ACC112 (cell line): ENCODE measurements at regions not wholly inside any gene's neighbourhood (a gene's known extent, or its start where the extent isn't known, plus 50 kb on each side); places are given as distances from the start of the nearest gene placed in this dataset.

Source experiments
- H2AFZ ChIP-seq: fragments of 200-600 bp; sonication (generic); one replicate; pipeline ENCODE4 v1.6.0; 2017; ENCODE audit warnings: antibody characterized with exemption, low read length; ENCODE audit not compliant: unreplicated experiment
- H3K27ac ChIP-seq: fragments of 200-600 bp; sonication (generic); 2 replicates; pipeline ENCODE4 v1.5.1; 2014; ENCODE audit warnings: low read depth, mild to moderate bottlenecking, antibody characterized with exemption, low read length, moderate library complexity
- H3K27me3 ChIP-seq: fragments of 200-600 bp; sonication (generic); 2 replicates; pipeline ENCODE4 v1.6.1; 2014; ENCODE audit warnings: mild to moderate bottlenecking, antibody characterized with exemption, low read length, moderate library complexity, mixed read lengths; ENCODE audit not compliant: insufficient read depth
- H3K36me3 ChIP-seq: fragments of 200-600 bp; sonication (generic); 2 replicates; pipeline ENCODE4 v1.6.1; 2016; ENCODE audit warnings: mild to moderate bottlenecking, antibody characterized with exemption, low read length, moderate library complexity, mixed read lengths; ENCODE audit not compliant: insufficient read depth
- H3K4me1 ChIP-seq: fragments of 200-600 bp; sonication (generic); one replicate; pipeline ENCODE4 v1.6.1; 2016; ENCODE audit warnings: low read length, mixed read lengths; ENCODE audit not compliant: insufficient read depth, unreplicated experiment, control insufficient read depth
- H3K4me3 ChIP-seq: fragments of 200-600 bp; sonication (generic); 2 replicates; pipeline ENCODE4 v1.5.1; 2014; ENCODE audit warnings: mild to moderate bottlenecking, low read depth, low read length
- H3K79me2 ChIP-seq: fragments of 200-600 bp; sonication (generic); one replicate; pipeline ENCODE4 v1.6.0; 2016; ENCODE audit warnings: low read length; ENCODE audit not compliant: control insufficient read depth, unreplicated experiment, insufficient read depth

DNA sequence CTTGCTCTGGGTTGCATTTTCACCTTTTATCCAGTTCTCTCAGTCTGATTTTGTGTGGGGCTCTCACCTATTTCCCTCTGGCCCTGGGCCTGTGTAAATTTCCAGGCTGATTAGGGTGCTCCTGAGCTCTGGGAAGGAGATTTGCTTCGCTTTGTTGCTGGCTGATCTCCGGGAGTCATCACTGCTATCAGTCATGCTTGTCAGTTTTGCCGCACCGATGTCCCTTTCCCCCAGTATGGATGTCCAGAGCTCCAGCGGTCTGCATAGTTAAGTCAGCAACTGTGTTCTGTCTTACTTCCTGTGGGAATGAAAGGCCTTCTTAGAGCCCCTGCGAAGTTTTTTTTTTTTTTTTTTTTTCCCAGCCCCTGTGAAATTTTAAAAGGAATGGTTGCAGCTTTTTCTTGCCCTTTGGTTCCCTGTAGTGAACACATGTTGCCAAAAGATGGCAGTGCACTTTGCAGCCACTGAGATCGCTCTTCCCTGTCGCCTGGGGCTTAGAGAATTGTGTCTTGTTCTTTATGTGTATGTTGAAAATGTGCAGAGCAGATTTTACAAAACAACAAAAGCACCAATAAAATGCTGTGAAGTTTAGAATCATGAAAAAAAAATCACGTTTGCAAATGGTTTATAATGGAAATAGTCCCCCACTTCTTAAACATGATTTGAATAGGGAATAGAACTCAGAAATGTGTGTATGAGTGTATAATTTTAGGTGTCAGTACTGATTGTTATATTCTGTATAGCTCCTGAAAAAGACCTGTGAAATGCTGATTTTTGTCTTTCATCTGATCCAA, 109.1 kb upstream of the SLC4A4 start:
- no peak overlapping the region for H3K4me3 ChIP-seq
- no peaks in the 10 kb centered on the region for H3K27me3 ChIP-seq
- H3K4me1 ChIP-seq: no peaks in the 10 kb centered on the region
- H3K36me3 ChIP-seq: no peaks in the 10 kb centered on the region
- peak overlapping the region; percentile 41 for H2AFZ ChIP-seq
- H3K27ac ChIP-seq: no peak overlapping the region
- H3K79me2 ChIP-seq: no peaks in the 10 kb centered on the region

DNA sequence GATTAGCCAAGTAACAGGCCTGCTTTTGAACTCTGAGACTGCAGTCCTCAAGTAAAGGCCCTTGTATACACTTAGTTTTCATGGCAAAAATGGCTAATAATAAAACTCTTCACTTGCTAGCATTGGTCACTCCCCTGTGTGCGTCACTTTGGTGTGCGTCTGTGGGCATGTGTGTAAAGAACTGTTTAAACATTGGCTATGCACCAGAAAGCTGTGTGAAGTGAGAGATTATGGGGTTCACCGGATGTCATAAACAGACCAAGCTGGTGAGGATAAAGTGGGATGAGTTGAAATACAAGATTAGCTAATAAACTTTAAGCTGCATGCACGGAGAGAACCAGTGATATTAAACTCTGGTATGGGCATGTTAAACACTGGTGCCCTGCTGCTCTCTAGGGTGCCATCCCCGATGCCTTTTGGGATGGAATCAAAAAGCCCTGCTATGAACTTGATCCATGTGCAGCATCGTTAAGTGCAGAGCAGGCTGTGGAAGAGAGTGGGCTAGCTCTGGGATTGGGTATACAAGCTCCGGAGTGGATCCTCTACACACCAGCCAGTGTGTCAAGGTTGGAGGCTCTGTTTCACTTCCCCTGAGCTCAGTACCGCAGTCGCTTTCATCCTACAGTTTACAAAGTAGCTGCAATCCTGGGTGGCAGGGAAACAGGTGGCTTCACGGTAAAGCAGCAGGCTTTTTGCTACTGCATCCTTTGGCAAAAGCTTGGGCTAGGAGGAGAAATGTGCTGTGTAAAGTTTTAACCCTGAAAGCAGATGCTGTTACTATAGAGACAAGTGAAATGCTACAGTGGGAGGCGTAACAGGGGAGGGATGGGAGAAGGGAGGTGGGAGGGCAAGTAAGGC, 108.3 kb upstream of the SLC4A4 start:
- Histone ChIP-seq H3K4me3 (no peak overlapping the region), H3K27ac (no peak overlapping the region), H3K79me2 (no peaks in the 10 kb centered on the region), H3K36me3 (no peaks in the 10 kb centered on the region), H3K4me1 (no peaks in the 10 kb centered on the region), H3K27me3 (no peaks in the 10 kb centered on the region), H2AFZ (no peak overlapping the region)

DNA sequence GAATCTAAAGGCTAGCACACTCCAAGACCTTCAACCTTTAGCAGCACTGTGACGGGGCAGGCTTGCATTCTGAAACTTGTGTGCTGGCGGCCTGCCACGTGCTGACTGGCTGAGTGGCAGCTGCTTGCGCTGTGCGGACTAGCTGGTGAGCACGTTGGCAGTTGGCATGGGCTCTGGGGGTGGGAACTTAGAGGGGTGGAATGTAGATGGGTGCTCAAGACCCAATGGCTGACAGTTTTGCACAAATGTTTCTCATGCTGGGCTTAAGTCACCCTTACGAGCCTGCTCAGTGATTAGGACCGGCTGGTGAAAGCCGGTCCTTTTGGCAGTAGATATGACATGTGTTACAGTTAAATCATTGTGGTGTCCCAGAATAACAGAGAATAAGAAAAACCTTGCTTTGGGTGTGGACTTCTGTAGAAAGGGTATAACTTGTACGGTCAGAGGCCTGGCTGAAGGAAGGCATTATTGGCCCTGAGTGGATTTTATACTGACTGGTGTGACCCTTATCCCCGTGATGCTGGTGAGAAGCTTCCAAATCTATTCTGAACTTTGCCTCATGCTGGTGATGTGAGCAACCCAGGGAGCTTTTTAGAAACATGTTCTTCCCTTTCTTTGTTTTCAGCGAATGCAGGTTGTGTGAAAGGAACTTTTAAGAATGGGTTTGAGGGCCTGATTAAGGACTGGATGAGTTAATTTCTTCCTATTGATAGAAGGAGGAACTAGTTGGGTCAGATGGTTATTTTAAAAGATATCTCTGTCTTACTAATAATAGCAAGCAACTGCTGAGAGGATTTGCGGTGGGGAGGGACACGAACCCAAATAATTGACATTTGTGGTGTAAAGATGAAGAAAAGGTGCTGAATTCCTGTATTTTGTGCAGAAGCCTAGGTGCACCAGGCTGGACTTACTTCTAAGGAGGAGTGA, 107.4 kb upstream of the SLC4A4 start:
- Histone ChIP-seq H2AFZ (no peak overlapping the region), H3K79me2 (no peaks in the 10 kb centered on the region), H3K36me3 (no peaks in the 10 kb centered on the region), H3K27me3 (no peaks in the 10 kb centered on the region), H3K4me1 (no peaks in the 10 kb centered on the region), H3K4me3 (no peak overlapping the region), H3K27ac (no peak overlapping the region)

DNA sequence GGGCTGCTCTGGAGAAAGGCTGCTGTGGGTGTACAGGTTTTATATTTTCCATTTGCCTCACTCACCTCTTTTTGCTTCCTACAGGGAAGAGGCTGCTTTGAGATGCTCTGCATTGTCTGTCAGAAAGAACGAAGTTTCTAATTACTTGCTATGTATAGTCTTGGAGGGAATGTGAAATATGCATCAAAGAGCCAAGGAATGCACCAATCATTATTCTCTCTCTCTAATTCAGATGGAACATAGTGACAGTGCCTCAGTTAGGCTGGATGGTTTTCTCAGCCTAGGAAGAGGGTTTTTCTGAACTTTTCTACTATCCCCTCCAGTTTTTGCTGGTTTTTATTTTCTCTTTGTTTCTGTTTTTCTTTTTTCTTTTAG, 106.8 kb upstream of the SLC4A4 start:
- no peaks in the 10 kb centered on the region for H3K27me3 ChIP-seq
- no peak overlapping the region for H3K4me3 ChIP-seq
- no peak overlapping the region for H2AFZ ChIP-seq
- H3K36me3 ChIP-seq: no peaks in the 10 kb centered on the region
- H3K4me1 ChIP-seq: no peaks in the 10 kb centered on the region
- H3K79me2 ChIP-seq: no peaks in the 10 kb centered on the region
- H3K27ac ChIP-seq: no peak overlapping the region

DNA sequence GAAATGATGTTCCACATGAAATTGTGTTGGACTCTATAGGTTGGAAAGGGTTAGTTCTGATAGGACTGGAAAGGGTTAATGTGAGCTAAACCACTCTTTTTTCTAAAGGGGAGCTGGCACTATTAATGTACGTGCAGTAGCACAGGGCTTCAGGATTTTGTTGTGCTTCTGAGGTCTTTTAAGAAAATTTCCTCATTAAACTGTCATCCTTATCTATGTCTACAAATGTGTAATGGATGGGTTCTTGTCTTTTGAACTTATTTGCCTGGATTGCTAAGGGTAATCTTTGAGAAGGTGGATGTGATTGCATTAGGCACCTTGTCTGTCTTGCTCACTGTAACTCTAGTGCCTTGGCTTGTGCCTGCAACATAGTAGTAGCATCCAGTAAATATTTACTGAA, 106.0 kb upstream of the SLC4A4 start:
- H3K4me1 ChIP-seq: no peaks in the 10 kb centered on the region
- H3K27ac ChIP-seq: no peak overlapping the region
- H3K4me3 ChIP-seq: no peak overlapping the region
- no peaks in the 10 kb centered on the region for H3K27me3 ChIP-seq
- no peak overlapping the region for H2AFZ ChIP-seq
- no peaks in the 10 kb centered on the region for H3K36me3 ChIP-seq
- no peaks in the 10 kb centered on the region for H3K79me2 ChIP-seq

DNA sequence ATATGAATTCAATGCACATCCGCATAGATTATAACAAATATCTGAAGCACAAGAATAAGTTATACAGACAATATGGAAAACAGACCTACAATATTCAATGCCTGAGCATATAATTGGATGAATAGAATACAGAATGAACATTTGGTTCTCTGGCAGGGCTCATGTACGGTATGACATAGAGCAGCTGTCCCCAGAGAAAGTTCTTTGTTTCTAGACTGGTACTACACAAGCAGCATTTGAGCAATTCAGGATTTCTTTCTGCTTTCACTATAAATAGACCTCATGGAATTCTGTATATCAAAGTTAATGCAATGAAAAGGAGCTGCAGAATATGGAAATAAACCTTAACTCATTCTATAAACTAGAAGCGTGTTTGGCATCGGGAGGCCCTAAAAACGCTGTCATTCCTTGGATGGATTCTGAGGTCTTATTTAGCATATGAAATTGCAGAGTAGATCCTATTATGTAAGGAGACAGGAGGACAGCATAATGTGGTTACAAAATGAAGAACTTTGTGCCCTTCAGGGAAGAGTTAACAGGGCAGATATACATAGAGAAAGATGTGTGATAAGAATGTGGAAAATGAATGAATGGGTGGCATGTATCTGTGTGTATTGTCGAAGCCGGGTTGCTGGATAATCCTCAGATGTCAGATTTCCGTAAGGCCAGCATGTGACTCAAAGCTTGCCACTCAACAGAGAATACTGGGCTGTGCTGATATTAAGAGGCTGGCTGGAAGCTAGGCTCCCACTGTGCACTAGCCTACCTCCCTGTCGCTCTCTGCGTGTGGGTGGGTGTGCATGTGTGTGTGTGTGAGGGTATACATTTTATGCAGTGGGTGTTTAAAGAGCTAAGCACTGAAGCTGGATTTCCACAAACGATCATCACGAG, 103.3 kb upstream of the SLC4A4 start:
- Histone ChIP-seq H3K27ac (no peak overlapping the region), H3K4me3 (no peak overlapping the region), H3K27me3 (no peaks in the 10 kb centered on the region), H3K79me2 (no peaks in the 10 kb centered on the region), H3K36me3 (no peaks in the 10 kb centered on the region), H3K4me1 (no peaks in the 10 kb centered on the region), H2AFZ (no peak overlapping the region)

DNA sequence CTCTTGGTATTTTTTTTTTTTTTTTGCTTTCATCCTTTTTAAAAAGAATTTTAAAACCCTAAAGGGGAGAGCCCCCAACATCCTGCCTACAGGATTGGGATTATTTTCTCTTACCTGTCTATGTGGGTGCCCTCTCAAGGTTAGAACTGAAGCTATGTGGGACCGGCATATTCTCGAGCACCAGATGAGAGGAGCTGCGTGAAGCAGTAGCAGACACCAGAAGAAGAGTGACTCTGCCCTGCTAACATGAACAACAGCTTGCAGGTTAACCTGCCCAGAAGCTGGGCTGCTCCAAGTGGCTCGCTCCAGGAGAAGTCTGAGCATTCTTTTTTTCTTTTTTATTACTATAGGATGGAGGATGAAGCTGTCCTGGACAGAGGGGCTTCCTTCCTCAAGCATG, 102.6 kb upstream of the SLC4A4 start:
- Histone ChIP-seq H3K27ac (no peak overlapping the region), H3K4me1 (no peaks in the 10 kb centered on the region), H2AFZ (no peak overlapping the region), H3K27me3 (no peaks in the 10 kb centered on the region), H3K79me2 (no peaks in the 10 kb centered on the region), H3K4me3 (no peak overlapping the region), H3K36me3 (no peaks in the 10 kb centered on the region)

DNA sequence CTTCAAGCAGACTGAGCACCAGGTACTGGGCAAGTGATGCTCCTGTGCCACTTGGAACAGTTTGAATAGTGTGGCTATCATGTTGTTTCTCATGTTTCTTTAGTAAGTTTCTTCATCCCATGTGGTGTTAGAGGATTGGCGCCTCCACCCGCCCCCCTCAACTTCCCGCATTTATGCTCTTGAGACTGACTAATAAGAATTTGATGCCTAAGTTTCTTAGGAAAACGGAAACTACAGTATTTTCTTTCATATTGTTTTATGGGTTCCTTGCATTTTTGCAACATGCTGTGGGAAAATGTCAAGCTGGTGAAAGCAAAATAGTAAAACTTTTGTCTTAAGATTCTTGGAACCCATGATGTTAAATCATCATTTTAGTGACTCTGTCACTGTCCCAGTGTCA, 101.2 kb upstream of the SLC4A4 start:
- Histone ChIP-seq H2AFZ (no peak overlapping the region), H3K27ac (no peak overlapping the region), H3K79me2 (no peaks in the 10 kb centered on the region), H3K4me1 (no peaks in the 10 kb centered on the region), H3K4me3 (no peak overlapping the region), H3K27me3 (no peaks in the 10 kb centered on the region), H3K36me3 (no peaks in the 10 kb centered on the region)

DNA sequence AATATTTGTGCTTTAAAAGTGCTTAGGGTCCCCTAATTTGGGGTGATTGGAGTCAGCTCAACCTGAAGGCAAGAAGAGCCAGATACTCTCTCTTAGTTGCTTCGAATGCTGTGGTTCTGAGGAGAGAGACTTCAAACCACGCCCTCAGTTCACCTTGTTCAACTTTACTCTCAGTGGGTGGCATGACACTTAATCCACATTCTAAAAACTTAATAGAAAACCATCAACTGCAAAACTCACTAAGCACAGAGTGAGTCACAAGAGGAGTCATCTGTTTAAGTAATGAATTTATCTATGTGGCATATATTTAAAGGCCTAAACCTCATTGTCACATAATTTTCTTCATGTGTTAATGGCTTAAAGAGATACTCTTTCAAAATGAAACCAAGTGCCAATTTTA, 99.5 kb upstream of the SLC4A4 start:
- Histone ChIP-seq H3K4me1 (no peaks in the 10 kb centered on the region), H3K79me2 (no peaks in the 10 kb centered on the region), H3K27ac (no peak overlapping the region), H3K27me3 (no peaks in the 10 kb centered on the region), H3K4me3 (no peak overlapping the region), H3K36me3 (no peaks in the 10 kb centered on the region), H2AFZ (no peak overlapping the region)

DNA sequence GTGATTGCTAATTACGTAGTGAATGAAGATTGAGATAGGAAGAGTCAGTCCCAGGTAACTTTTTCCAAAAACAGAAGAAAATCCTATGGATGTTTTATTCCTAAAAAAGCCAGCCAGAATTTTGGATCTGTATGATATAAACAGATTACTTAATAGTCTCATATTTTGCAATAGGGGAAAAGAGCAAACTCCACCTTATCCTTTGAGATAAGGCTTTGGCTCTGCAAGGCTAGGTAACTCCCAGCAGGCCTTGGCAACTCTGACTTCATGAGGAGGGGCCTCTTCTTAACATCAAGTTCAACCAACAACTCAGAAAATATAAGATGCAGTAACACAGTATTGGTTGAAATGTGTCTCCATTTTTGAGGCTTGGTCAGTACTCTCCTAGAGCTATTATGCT, 98.7 kb upstream of the SLC4A4 start:
- Histone ChIP-seq H3K27ac (no peak overlapping the region), H3K79me2 (no peaks in the 10 kb centered on the region), H3K36me3 (no peaks in the 10 kb centered on the region), H2AFZ (no peak overlapping the region), H3K27me3 (no peaks in the 10 kb centered on the region), H3K4me1 (no peaks in the 10 kb centered on the region), H3K4me3 (no peak overlapping the region)
